GM21825 (cell line): ENCODE measurements at regions not wholly inside any gene's neighbourhood (a gene's known extent, or its start where the extent isn't known, plus 50 kb on each side); places are given as distances from the start of the nearest gene placed in this dataset.

Experiments used
- ATAC-seq: cut with Tn5 transposase; IDR thresholded peaks from one replicate; pipeline ENCODE4 v1.9.1; 2021; ENCODE audit warnings: mild to moderate bottlenecking, moderate library complexity; ENCODE audit not compliant: unreplicated experiment

DNA sequence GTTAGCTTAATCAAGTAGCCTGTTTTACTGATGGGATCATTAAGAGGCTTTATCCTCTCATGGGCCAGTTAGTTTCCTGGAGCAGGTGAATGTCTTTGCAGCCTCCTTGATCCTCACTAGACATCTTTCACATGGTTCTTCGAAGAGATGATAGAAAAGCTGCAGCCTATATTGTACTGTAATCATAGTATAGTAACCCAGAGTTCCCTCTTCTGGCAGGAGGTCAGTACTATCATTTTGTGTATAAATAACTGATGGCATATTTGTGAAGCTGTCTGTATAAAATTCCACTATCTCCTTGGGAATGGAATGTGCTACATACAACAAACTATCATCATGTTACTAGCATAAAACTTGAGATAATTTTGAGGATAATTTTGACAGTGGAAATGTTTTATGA, 123.8 kb upstream of the PRPS1L1 start:
- ATAC-seq, result no peak

DNA sequence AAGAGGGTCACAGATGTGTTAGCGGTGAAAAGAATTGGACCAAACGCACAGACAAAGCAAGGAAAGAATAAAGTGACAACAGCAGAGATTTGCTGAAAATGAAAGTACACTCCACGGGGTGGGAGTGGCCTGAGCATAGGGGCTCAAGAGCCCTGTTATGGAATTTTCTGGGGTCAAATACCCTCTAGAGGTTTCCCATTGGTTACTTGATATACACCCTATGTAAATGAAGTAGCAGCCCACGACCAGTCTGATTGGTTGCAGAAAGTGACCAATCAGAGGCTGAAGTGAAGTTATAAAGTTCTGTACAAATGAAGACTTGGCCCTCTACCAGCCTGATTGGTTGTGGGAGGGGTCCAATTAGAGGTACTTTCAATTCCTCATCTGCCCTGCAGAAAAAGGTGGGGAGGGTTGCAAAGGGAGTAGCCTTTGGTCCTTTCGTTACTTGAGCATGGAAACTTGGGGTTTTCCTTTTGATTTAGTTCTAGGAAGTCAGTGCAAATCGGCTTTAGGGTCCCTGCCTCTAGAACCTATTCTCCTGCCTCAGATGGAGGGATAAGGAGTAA, 125.6 kb upstream of the PRPS1L1 start:
- no peak for ATAC-seq

DNA sequence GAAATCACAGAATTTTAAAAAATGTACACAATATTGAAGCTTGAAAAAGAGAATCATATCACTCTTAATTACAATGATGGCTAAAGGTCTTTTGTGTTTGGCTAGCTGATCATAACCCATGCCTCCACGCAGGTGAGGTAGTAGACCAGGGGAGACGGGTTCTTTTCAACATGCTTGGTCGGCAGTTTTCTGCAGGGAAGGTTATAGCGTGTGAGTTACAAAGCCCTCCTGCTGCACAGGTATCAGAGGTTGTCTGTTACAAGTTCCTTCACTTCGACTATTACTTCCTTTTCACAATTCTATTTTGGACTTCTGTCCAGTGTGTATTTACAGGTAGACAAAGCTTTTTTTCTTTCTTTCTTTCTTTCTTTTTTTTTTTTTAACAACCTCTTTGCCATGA, 127.1 kb upstream of the PRPS1L1 start:
- ATAC-seq, result no peak

DNA sequence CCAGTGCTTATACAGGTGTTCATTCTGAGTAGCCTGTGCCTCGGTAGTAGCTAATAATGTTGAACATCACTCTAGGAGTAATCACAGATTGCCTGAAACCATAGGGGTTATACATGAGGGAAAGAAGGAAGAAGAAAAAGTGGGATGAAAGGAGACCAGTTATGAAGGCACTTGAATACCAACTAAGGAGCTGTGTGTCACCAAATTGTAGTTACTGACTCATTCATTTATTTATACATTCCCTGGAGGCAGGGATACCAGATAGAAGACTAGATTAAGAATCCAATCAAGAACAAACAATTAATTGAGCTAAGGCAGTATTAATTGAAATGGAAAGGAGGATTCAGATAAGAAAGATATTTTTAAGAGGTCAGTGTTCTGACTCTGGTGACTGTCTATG, 129.6 kb upstream of the PRPS1L1 start:
- ATAC-seq, result no peak

DNA sequence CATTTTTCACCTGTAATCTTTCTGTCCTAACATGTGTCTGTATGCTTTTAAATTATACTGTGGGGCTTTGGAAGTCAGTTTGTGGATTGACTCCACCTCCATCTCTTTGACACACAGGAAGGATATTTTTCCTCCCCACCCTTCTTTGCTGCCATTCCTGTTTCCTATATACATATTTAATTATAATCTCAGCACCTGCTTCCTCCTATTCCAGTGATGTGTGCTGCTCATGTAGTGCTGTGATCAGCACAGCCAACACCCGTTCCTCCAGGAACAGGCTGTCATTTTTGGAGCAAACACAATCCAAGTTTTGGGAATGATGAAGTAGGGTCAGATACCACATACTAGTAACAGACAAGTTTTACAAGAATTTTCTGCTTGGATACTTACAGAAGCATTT, 135.0 kb upstream of the PRPS1L1 start:
- no peak for ATAC-seq

DNA sequence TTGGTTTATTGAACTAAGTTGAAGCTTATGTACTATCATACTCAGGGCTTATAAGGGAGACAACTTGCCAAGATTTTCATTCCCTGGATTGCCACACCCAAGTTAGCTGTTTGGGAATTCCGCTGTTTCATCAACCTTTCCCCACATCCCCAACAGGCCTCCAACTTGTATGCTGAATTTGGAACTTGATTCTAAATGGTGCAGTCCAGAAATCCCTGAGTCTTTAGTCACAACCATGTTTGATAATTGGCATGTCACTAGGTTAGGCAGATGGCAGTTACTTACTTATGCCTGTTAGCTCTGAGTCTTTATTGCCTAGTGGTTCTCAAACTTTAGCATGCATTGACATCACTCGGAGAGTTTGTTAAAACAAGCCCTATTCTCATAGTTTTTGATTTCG, 135.4 kb upstream of the PRPS1L1 start:
- no peak for ATAC-seq

DNA sequence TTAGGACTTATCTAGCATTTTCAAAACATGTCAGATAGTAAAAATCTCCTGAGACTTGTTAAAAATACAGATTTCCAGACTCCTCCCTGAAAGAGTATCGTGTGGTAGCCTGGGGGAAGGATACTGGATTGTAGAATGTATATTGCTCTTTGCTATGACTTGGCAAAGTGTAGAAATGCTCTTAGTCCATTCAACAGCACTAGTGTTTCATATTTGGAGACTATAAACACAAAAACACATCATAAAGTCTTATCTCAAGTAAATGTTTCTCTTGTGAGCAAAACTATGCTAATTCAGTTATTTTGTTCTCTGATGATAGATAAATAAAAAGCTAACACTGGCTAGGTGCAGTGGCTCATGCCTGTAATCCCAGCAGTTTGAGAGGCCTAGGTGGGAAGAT, 137.5 kb upstream of the PRPS1L1 start:
- ATAC-seq, result no peak

DNA sequence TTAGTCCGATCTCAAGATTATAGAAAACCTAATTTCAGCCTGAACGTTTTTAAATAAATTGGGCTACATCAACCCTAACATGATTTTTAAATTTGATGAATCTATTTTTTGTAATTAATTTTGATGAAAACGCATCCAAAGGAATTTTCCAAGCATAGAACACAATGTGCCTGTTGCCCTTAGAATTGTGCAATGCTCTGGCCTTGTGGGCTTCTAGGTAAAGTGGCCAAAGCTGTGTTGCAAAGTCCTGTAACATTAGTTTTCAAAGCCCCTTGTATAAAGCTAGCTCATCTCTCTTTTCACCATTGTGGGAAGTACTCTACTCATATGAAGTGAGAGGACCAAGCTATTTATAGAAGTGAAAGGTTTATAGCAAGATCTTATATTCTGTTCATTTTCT, 138.4 kb upstream of the PRPS1L1 start:
- ATAC-seq, result no peak

DNA sequence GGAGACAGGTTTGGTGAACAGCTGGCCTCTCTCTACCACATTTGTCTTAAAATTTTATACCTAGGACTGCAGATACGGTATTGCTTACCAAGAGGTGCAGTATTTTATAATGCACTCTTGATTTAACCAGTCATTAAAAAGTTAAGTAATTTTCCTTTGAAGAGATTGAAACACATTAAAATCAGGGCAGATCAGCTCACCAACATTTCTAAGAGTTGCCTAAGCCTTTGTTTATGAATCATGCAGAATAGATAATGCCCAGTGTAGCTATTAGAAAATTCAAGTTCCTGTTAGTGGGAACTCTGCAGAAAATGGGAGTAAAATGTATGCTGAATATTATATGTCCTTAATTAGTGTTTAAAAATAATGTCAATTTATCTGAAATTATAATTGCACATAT, 140.2 kb upstream of the PRPS1L1 start:
- ATAC-seq, result no peak

DNA sequence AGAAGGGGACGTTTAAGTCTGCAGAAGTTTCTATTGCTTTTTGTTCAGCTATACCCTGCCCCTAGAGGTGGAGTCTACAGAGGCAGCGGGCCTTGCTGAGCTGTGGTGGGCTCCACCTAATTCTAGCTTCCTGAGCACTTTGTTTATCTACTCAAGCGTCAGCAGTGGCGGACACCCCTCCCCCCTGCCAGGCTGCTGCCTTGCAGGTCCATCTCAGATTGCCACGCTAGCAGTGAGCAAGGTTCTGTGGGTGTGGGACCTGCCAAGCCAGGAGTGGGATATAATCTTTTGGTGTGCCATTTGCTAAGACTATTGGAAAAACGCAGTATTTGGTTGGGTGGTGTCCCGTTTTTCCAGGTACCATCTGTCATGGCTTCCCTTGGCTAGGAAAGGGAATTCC, 147.3 kb upstream of the PRPS1L1 start:
- no peak for ATAC-seq

DNA sequence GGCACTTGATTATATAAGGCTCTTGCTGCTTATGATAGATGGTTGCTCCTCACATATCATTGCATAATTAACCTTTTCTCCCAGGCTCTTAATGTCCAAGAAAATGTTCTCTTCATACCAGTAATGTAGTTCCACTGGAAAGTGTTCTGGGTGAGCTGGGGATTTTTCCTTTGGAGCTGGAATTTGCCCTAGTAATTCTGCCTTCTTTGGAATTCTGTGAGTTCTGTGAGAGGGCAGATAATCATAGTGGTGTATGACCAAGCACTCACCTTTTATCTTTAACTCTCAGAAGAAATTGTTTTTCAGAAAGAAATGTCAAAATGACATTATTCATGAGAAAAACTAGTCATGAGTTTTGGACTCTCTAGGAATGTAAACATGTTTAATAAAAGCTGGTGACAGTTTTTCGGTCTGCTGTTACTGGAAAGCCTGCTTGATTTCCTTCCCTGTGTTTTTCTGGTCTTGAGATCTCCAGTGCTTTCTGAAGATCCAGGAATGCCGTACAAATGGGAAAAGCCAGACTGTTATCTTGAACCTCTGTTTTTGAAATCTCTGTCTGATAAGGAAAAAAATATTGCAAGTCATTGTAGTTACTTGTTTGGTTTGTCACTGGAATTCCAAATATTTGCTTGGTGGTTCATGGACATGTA, 148.3 kb upstream of the PRPS1L1 start:
- no peak for ATAC-seq

DNA sequence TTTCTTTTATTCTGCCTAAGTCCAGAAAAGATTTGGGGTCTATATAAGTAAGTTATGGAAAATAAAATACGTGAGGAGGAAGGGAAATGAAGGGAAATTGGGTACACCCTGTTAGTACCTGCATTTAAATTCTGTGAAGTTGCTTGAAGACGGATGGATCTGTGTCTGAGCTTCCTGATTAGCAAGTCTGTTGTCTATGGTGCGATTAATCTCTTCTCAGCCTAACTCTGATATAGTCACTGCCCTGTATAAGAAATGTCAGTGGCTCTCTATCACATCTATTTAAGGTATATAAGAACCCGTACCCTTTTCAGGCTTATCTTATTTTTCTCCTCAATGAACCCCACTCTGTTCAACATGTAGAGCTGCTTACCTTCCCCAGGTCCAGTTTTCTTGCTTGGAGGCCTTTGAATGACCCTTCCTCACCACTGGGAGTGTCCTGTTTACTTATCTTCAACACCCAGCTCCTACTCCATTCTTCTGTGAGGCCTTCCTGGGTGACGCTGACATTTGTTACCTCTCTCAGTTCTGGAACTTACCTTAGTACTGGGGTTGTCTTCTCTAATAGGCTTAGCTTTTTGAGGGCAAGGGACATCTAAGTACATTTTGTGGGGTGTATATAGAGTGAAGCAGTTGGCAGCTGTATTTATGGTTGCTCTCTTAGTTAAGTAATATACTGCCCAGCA, 149.6 kb upstream of the PRPS1L1 start:
- no peak for ATAC-seq

DNA sequence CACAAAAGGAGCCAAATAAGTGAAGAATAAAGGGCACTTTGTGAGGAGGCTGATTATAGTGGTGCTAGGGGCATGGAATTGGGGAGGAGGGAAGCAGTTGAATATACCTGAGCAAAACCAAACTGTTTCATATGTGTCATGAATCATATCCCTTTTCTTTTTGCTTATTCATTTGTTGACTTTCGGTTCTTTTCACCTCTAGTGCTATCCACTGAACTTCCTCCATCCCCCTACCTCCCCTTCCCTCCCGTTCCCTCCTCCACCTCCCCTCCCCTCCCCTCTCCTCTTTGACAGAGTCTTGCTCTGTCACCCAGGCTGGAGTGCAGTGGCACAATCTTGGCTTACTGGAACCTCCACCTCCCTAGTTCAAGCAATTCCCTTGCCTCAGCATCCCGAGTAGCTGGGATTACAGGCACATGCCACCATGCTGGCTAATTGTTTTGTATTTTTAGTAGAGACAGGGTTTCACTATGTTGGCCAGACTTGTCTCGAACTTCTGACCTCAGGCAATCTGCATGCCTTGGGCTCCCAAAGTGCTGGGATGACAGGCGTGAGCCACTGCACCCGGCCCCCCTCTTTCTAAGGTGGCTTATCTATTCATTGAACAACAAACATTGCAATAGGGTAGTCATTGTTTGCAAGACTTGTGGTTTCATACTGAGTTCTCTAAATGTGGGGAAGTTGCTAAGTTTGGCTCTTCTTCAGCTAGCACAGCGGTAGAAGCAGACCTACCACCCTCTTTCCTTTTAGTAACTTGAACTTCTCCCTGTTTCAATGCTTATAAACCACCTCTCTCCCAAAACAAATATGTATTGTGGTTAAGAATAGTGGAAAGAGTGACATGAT, 150.4 kb upstream of the PRPS1L1 start:
- peak; percentile 91 for ATAC-seq

DNA sequence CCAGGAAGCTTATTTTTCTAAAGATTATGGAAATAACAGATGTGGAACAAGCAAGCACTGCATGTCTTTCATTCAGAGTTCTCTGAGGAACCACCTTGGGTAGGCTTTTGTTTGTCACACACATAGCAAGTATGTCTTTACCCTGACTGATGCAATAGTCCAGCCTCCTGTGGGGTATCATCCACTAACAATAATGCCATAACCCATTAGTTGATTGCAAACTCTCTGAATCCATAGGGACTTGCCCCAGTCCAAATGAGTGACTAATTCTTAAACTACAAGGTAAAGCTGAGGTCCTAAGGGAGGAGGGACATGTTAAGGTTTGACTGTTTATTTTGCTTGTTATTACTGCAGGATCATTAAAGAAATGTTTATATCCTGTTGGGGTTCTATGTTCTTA, 151.4 kb upstream of the PRPS1L1 start:
- ATAC-seq, result no peak

DNA sequence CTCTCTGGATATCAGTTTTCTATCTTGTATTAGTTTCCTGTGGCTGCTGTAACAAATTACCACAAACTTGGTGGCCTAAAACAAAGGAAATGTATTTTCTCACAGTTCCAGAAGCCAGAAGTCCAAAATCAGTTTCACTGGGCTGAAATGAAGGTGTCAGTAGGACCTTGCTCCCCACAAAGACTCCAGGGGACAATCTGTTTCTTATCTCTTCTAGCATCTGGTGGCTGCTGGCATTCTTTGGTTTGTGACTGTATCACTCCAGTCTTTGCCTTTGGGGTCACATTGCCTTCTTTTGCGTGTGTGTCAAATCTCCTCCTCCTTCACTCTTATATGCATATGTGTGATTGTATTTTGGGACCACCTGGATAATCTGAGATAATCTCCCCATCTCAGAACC, 153.0 kb upstream of the PRPS1L1 start:
- no peak for ATAC-seq

DNA sequence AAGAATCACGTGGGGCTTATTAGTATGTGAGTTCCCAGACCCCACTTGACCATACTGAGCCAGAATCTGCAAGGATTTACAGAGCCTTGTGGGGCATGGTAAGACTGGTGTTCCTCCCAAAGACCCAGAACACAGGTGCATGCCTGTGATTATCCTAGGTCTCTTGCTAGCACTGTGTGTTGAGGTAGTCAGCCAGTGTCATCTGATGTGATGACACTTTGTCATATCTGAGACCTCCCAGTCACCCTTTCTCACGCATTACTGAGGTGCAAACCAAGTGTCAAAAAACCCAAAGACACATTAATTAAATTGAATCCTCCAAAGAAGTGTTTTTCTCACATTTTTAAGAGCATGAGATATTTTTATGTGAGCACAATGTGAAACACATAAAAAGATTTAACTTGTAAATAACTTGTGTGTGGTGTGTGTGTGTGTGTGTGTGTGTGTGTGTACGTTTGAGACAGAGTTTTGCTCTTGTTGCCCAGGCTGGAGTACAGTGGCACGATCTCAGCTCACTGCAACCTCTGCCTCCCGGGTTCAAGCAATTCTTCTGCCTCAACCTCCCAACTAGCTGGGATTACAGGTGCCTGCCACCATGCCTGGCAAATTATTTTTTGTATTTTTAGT, 162.0 kb upstream of the PRPS1L1 start:
- ATAC-seq, result no peak

DNA sequence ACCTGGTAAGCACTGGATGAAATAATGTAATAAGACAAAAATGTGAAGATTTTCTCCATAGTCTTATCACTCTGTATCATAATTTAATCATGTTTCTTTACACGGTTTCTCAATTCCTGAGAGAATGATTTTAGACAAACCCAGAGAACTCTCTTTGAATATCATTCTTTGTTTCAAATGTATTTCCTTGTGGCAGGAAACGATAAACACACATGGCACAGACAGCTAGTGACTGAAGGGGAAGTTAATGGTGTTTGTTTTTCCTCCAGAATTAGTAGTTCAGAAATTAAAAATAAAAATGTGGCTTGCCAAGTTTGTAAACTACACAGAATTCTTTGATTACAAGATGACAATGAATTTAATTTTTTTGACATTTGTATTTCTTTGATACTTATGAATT, 163.7 kb upstream of the PRPS1L1 start:
- ATAC-seq, result no peak

DNA sequence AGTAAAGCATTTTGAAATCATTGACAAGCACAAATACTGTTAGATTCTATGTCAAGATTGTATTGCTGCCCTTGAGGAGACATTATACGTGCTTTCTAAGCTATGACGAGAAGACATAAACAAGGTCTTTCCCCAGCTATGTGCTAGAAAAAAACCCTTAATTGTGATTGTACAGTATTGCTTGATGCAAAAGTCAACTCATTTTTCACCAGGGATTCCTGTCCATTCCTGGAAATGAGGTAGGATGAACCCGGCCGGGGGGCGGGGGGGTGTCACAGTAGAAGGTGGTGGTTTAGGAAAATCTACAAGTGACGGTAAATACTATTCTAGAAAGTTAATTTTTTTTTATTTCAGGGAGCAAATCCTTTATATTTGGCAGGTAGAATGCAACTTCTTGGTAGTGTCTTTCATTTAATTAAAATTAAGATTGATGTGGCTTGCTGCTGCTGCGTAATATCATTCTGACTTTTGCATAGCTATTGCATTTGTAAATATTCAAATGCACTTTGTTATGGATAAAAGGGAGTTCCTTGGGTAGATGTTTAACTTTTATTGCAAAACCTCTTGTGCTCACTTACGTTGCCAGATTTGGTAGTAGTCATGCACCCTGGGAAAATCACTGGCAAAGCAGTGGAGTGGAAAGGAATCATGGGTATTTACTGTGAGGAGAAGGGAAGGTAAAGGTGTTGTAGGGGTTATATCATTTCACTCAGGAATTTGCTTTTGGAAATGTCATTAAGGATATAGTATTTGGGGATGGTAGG, 164.4 kb upstream of the PRPS1L1 start:
- no peak for ATAC-seq

DNA sequence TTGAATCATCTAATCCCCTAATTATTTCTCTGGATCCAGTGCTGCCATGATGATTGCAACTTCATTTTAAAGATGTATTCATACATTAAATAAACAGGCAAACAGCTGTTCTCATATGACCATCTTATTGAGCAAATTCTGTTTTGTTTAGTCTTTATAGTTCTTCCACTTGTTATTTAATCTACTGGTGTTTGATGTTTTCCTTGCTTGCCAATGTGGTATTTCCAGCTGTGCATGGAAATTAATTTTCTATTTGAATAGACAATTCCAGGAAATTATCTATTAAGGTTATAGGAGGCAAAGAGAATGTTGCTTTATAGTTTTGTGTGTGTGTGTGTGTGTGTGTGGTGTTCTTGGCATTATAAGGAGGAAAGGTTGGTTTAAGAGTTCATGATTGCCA, 167.0 kb upstream of the PRPS1L1 start:
- ATAC-seq, result no peak

DNA sequence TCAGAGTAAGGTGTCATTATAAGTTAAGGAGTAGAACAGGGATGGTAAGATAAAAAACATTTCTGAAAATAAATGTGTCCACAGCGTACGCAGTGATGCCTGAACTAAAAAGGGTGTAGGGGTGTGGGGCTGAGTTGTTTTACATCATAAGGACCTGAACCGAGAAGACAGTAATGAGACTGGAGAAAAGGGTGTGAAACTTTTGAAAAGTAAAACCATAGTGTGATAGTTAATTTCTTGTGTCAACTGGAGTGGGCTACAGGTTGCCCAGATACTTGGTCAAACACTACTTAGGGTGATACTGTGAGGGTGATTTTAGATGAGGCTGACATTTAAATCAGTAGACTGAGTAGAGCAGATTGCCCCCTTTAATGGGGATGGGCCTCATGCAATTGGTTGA, 169.0 kb upstream of the PRPS1L1 start:
- ATAC-seq, result no peak

DNA sequence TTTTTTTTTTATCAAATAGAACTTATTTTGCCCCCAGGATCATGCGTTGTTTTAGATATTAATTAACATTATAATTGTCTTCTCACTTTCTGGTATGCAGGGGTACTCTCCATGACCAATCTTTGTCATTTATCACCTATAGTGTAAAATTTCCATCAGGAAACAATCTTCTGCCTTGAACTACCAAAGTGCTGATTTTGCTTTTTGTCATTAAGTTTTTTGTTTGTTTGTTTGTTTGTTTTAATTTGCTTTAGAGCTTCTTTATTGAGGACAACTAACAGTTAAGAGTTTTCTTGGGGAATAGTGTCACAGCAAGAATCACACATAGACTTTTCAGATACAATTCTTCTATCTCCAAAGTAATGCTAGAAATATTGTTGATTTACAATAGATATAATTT, 171.2 kb upstream of the PRPS1L1 start:
- no peak for ATAC-seq
